Caki2 (cell line): ENCODE measurements at regions not wholly inside any gene's neighbourhood (a gene's known extent, or its start where the extent isn't known, plus 50 kb on each side); places are given as distances from the start of the nearest gene placed in this dataset.
"Not testable (repeated sequence)": the region's sequence is repeated elsewhere in the genome, so short reads cannot be mapped to it uniquely, and the experiment has no call there.

Experiments used
- DNase-seq: peaks from one replicate; pipeline ENCODE4 v3.0.0-alpha.2; 2015; ENCODE audit warnings: low read depth
- in situ Hi-C: cut with HindIII; loops from 2 replicates; pipeline ENCODE4 v1.10.0; 2016; ENCODE audit warnings: low sequenced_read_pairs, low pct_unique_long_range_greater_than_20kb, mixed read lengths

- DNase-seq: no peak
- in situ Hi-C loops: no loop called here
Observed at GRCh38 chr6:25137480-25137879, 141.7 kb upstream of the CARMIL1 start.

DNA sequence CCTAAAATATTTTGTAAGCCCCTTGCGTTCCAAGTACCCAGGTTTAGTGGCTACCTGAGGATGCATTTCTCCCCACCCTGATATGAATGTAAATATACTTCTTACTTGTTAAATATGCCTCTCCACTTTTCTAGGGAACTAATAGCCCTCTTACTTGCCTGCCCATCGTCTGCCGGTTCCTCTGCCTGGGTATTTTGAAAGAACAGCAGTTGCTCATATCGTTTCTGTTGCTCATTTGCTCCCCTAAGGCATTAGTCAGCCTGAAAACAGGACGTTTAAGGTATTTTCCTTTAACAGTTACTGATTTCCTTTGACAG is 141.3 kb upstream of the CARMIL1 start:
- in situ Hi-C loops: no loop called here
- DNase-seq: no peak

DNA sequence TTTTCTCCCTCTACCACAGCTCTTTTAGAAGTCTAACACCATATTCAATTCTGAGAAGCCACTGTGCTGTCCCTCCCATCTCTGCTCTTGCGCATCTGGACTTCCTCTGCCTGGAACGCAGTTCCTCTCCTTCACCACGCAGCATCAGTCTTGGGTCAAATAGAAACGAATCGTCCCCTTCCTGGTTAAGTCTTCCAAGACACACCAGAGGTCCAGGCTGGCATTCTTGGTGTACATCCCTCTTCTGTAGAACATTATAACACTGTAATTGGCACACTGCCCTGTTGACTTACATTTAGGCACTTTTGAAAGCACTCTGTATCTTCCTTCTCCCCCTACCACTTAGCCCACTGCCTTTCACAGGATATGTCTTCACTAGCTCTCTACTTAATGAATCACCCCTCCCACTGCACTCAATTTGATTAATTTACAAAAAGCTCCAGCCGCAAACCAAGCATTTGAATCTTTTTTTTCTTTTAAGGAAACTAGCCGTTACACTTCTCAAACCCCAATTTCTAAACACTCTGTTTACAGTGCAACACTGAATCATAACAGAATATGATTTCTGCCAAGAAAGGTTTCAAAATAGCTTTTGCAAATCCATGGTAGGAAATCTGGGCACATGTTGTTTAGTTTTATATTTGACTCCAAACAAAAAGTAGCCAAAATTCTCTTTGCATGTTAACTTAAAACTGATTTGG is 140.8 kb upstream of the CARMIL1 start:
- in situ Hi-C loops: no loop called here
- DNase-seq: no peak

DNA sequence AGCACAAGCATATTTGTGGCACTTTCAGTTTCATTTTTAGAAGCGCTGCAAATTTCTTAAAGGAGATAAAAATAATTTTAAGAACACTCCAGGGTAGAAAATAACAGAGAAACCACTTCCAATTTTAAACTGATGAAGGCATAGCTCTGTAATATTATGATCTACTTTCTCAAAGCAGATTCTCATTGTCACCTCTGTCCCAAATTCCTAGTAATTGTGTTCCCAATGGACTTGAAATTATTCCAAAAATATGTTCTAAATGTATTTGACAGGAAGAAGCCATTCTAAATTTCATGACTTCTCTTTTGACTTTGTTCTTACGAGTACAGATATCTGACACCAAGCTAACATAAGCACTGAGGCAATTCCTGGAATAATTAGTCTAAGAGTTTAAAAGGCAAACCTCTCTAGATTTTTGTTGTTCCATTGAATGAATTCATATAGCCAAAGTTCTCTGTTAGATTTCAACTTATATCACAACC is 140.2 kb upstream of the CARMIL1 start:
- DNase-seq: no peak
- in situ Hi-C loops: no loop called here

DNA sequence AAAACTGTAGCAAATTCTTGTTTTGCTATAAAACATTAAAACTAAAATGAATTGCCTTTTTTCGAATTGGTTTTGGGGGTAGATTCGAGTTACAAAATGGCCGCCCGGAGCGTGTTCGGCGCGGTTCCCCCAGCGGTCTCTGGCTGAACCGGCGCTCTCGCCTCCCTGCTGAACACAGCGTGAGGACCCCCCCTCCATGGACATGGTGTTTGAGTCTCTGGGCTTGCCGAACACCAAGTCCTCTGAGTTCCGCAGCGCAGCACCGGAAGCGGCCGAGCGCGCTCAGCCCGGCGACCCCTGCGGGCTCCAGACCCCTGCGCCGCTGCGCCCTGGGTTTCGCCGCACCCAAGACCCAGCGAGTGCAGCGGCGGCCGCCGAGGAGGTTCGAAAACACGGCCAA is 139.6 kb upstream of the CARMIL1 start:
- in situ Hi-C loops, DNase-seq: not testable (repeated sequence)

DNA sequence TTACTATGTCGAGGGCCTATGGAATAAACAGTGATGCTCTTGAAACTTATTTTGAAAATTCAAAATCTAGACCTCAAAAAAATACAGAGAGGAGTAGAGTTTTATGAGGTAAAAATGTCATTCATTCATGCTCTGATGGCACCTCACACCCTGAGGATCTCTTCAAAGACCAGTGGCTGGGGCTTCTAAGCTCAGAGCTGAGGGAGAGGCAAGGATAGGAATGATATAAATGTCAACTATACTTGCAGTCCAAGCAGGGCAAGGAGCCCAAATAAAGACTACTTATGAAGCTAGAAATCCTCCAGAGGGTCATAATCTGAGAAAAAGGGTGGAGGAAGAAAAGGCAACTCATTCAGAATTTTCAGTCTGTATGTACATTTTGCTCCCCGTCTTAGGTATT is 136.7 kb upstream of the CARMIL1 start:
- DNase-seq: no peak
- in situ Hi-C loops: no loop called here

- no peak for DNase-seq
- in situ Hi-C loops: no loop called here
Observed at GRCh38 chr6:25144919-25145318, 134.3 kb upstream of the CARMIL1 start.

DNA sequence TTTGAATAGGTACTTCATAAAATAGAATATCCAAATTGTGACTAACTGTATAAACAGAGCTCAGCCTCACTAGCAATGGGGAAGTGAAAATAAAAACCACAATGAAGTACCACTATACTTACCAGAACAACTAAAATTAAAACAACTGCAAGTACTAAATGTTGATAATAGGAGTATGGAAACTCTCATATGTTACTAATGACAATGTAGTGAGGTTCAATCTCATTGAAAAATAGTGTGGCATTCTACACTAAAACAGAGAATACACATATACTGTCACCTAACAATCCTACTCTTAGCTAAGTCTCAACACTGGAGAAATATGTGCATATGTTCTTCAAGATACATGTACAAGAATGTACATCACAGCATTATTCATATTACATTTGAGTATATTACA is 132.0 kb upstream of the CARMIL1 start:
- DNase-seq: no peak

GRCh38 chr6:25150031-25150430 is 129.1 kb upstream of the CARMIL1 start:
- in situ Hi-C loops: no loop called here
- DNase-seq: no peak

More for the DNA sequence above, 132.0 kb upstream of the CARMIL1 start:
- in situ Hi-C loops: no loop called here

DNA sequence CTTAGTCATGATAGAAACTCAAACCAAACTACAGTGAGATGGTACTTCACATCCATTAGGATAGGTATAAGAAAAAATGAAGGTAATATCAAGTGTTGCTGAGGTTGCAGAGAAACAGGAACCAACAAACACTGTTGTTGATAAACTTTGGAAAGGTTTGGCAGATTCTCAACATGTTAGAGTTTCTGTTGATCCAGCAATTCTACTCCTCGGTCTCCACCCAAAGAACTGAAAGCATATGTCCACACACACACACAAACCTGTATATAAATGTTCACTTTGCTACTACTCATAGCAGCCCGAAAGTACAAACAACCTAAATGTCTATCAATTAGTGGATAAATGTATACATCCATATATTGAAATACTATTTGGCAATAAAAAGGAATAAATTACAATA is 128.3 kb upstream of the CARMIL1 start:
- no peak for DNase-seq
- in situ Hi-C loops: no loop called here

GRCh38 chr6:25153079-25153478 is 126.1 kb upstream of the CARMIL1 start:
- in situ Hi-C loops: no loop called here
- DNase-seq: no peak

GRCh38 chr6:25154034-25154596 is 125.1 kb upstream of the CARMIL1 start:
- DNase-seq: no peak
- in situ Hi-C loops: no loop called here

GRCh38 chr6:25155211-25155610 is 124.0 kb upstream of the CARMIL1 start:
- no peak for DNase-seq
- in situ Hi-C loops: no loop called here

DNA sequence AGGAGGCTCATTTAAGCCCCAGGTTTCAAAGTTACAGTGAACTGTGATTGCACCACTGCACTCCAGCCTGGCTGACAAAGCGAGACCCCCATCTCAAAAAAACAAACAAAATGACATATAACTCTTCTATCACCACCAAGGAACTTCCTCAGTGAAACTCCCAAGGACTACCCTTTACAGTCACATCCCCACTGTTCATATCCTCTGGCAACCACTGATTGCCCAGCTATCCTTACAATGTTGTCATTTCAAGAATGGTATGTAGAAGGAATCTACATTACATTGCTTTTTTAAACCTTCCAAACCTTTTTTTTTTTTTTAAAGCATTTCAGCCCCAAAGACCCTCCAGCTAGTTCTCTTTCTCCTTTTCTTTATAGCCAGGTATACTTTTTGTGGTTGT is 123.1 kb upstream of the CARMIL1 start:
- in situ Hi-C loops: no loop called here

GRCh38 chr6:25157183-25157582 is 122.0 kb upstream of the CARMIL1 start:
- in situ Hi-C loops: no loop called here
- DNase-seq: no peak

More for the DNA sequence above, 123.1 kb upstream of the CARMIL1 start:
- no peak for DNase-seq

- in situ Hi-C loops: no loop called here
Observed at GRCh38 chr6:25157842-25158241, 121.3 kb upstream of the CARMIL1 start.

DNA sequence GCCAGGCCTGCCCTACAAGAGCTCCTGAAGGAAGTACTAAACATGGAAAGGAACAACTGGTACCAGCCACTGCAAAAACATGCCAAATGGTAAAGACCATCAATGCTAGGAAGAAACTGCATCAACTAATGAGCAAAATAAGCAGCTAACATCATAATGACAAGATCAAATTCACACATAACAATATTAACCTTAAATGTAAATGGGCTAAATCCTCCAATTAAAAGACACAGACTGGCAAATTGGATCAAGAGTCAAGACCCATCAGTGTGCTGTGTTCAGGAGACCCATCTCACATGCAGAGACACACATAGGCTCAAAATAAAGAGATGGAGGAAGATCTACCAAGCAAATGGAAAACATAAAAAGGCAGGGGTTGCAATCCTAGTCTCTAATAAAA is 119.0 kb upstream of the CARMIL1 start:
- DNase-seq, in situ Hi-C loops: not testable (repeated sequence)

More at GRCh38 chr6:25157842-25158241, 121.3 kb upstream of the CARMIL1 start:
- no peak for DNase-seq

DNA sequence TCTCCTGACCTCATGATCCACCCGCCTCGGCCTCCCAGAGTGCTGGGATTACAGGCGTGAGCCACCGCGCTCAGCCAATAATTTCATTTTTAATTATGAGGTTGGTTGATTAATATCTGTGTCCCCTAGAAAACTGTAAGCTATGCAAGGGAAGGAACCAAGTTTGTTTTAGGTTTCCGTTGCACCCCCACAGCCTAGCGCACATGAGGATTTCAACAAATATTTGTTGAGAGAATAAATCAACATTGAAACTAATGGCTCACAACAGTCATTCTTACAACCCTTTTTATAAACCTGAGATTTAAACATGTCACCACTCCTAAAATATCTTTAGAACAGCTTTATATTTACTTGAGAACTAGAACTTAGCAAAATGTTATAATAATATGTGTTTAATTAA is 114.0 kb upstream of the CARMIL1 start:
- in situ Hi-C loops: no loop called here
- no peak for DNase-seq

DNA sequence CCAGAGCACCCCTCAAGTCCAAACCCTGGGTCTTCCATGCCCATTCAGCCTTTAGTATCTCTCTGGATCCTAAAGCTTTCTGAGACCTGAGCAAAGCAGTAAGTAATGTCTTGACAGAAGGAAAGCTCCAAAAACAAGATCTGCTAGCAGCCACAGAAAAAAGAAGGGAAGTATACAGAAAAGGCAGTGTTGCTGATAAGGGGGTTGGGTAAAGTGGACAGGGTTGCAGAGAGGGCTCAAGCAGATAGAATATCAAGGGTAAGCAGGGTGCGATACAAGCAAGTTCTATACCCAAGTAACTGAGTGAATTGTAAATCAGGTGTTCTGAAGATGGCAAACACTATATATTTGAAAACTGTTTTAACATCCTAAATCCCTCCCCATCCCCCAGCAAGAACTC is 113.4 kb upstream of the CARMIL1 start:
- in situ Hi-C loops: no loop called here
- DNase-seq: no peak
